Activated T-cell treated with anti-CD3 and anti-CD28 coated beads, Interleukin-2, amount 50 U/mL, for 24 hours (primary cell): ENCODE measurements at regions not wholly inside any gene's neighbourhood (a gene's known extent, or its start where the extent isn't known, plus 50 kb on each side); places are given as distances from the start of the nearest gene placed in this dataset.
"Not testable (repeated sequence)": the region's sequence is repeated elsewhere in the genome, so short reads cannot be mapped to it uniquely, and the experiment has no call there.

ENCODE experiments used
- DNase-seq: peaks from one replicate; pipeline ENCODE4 v3.0.0-alpha.2; 2020
- H3K27ac Mint-ChIP-seq: 2 replicates; pipeline ENCODE4 v1.8.0; 2020; ENCODE audit warnings: mild to moderate bottlenecking, mixed read lengths
- H3K27me3 Mint-ChIP-seq: 2 replicates; pipeline ENCODE4 v1.8.0; 2020; ENCODE audit warnings: mixed read lengths
- H3K36me3 Mint-ChIP-seq: 2 replicates; pipeline ENCODE4 v1.8.0; 2020; ENCODE audit warnings: low read depth, mixed read lengths
- H3K4me1 Mint-ChIP-seq: 2 replicates; pipeline ENCODE4 v1.8.0; 2020; ENCODE audit warnings: low read depth, mixed read lengths
- H3K4me3 Mint-ChIP-seq: 2 replicates; pipeline ENCODE4 v1.8.0; 2020; ENCODE audit warnings: mild to moderate bottlenecking, moderate library complexity, mixed read lengths
- H3K9me3 Mint-ChIP-seq: 2 replicates; pipeline ENCODE4 v1.8.0; 2020; ENCODE audit warnings: mixed read lengths

GRCh38 chr11:122197066-122197987, 81.3 kb upstream of the BLID start:
- no peak for DNase-seq

GRCh38 chr11:122195790-122196189, 79.8 kb upstream of the BLID start:
- no peak for DNase-seq
- H3K36me3 Mint-ChIP-seq: no peaks in the 10 kb centered on the region
- no peak overlapping the region for H3K4me3 Mint-ChIP-seq
- H3K4me1 Mint-ChIP-seq: peaks cover 4% of the 10 kb centered on the region
- no peak overlapping the region for H3K27ac Mint-ChIP-seq
- peaks cover 26% of the 10 kb centered on the region for H3K27me3 Mint-ChIP-seq
- no peaks in the 10 kb centered on the region for H3K9me3 Mint-ChIP-seq

More at GRCh38 chr11:122197066-122197987, 81.3 kb upstream of the BLID start:
- Mint-ChIP-seq H3K4me1 (peaks cover 4% of the 10 kb centered on the region), H3K4me3 (no peak overlapping the region), H3K36me3 (no peaks in the 10 kb centered on the region), H3K27ac (no peak overlapping the region), H3K9me3 (no peaks in the 10 kb centered on the region), H3K27me3 (peaks cover 26% of the 10 kb centered on the region)

- H3K27ac Mint-ChIP-seq, DNase-seq, H3K9me3 Mint-ChIP-seq, H3K36me3 Mint-ChIP-seq, H3K4me1 Mint-ChIP-seq, H3K4me3 Mint-ChIP-seq: not testable (repeated sequence)
- H3K27me3 Mint-ChIP-seq: peaks cover 34% of the 10 kb centered on the region
Measured at GRCh38 chr11:122193881-122194480, 78.0 kb upstream of the BLID start.

GRCh38 chr11:122193457-122193856, 77.4 kb upstream of the BLID start:
- Mint-ChIP-seq H3K4me1 (peaks cover 4% of the 10 kb centered on the region), H3K4me3 (no peak overlapping the region), H3K27me3 (peaks cover 32% of the 10 kb centered on the region), H3K27ac (no peak overlapping the region), H3K9me3 (no peaks in the 10 kb centered on the region), H3K36me3 (no peaks in the 10 kb centered on the region)
- DNase-seq: no peak

GRCh38 chr11:122192634-122193255, 76.7 kb upstream of the BLID start:
- H3K27me3 Mint-ChIP-seq: peaks cover 34% of the 10 kb centered on the region
- H3K4me1 Mint-ChIP-seq: peaks cover 4% of the 10 kb centered on the region
- H3K4me3 Mint-ChIP-seq: no peak overlapping the region
- no peaks in the 10 kb centered on the region for H3K9me3 Mint-ChIP-seq
- no peak for DNase-seq
- no peaks in the 10 kb centered on the region for H3K36me3 Mint-ChIP-seq
- no peak overlapping the region for H3K27ac Mint-ChIP-seq

- Mint-ChIP-seq H3K9me3 (no peaks in the 10 kb centered on the region), H3K36me3 (no peaks in the 10 kb centered on the region), H3K27me3 (peaks cover 29% of the 10 kb centered on the region), H3K4me1 (peaks cover 4% of the 10 kb centered on the region), H3K4me3 (no peak overlapping the region), H3K27ac (no peak overlapping the region)
- no peak for DNase-seq
Measured at GRCh38 chr11:122190768-122191167, 74.8 kb upstream of the BLID start.

GRCh38 chr11:122189229-122189628, 73.2 kb upstream of the BLID start:
- Mint-ChIP-seq H3K36me3 (no peaks in the 10 kb centered on the region), H3K27me3 (peaks cover 32% of the 10 kb centered on the region), H3K27ac (no peak overlapping the region), H3K9me3 (no peaks in the 10 kb centered on the region), H3K4me1 (peaks cover 4% of the 10 kb centered on the region), H3K4me3 (no peak overlapping the region)
- DNase-seq: no peak

- Mint-ChIP-seq H3K4me1 (no peaks in the 10 kb centered on the region), H3K9me3 (no peaks in the 10 kb centered on the region), H3K36me3 (no peaks in the 10 kb centered on the region), H3K4me3 (no peak overlapping the region), H3K27ac (no peak overlapping the region), H3K27me3 (peaks cover 32% of the 10 kb centered on the region)
- no peak for DNase-seq
Measured at GRCh38 chr11:122187373-122188165, 71.6 kb upstream of the BLID start.

GRCh38 chr11:122186439-122187080, 70.5 kb upstream of the BLID start:
- H3K9me3 Mint-ChIP-seq: no peaks in the 10 kb centered on the region
- DNase-seq: no peak
- H3K27me3 Mint-ChIP-seq: peaks cover 27% of the 10 kb centered on the region
- no peak overlapping the region for H3K4me3 Mint-ChIP-seq
- no peak overlapping the region for H3K27ac Mint-ChIP-seq
- H3K36me3 Mint-ChIP-seq: no peaks in the 10 kb centered on the region
- no peaks in the 10 kb centered on the region for H3K4me1 Mint-ChIP-seq

GRCh38 chr11:122183933-122184332, 67.9 kb upstream of the BLID start:
- Mint-ChIP-seq H3K27ac (no peak overlapping the region), H3K4me1 (no peaks in the 10 kb centered on the region), H3K27me3 (peaks cover 17% of the 10 kb centered on the region), H3K9me3 (no peaks in the 10 kb centered on the region), H3K36me3 (no peaks in the 10 kb centered on the region), H3K4me3 (no peak overlapping the region)
- DNase-seq: no peak

- Mint-ChIP-seq H3K4me3 (no peak overlapping the region), H3K36me3 (no peaks in the 10 kb centered on the region), H3K27me3 (peaks cover 11% of the 10 kb centered on the region), H3K27ac (no peak overlapping the region), H3K4me1 (no peaks in the 10 kb centered on the region), H3K9me3 (no peaks in the 10 kb centered on the region)
- DNase-seq: no peak
Measured at GRCh38 chr11:122181893-122182292, 65.9 kb upstream of the BLID start.

- H3K36me3 Mint-ChIP-seq: no peaks in the 10 kb centered on the region
- no peaks in the 10 kb centered on the region for H3K4me1 Mint-ChIP-seq
- no peaks in the 10 kb centered on the region for H3K9me3 Mint-ChIP-seq
- peaks cover 11% of the 10 kb centered on the region for H3K27me3 Mint-ChIP-seq
- H3K4me3 Mint-ChIP-seq: no peak overlapping the region
- no peak for DNase-seq
- no peak overlapping the region for H3K27ac Mint-ChIP-seq
Measured at GRCh38 chr11:122181372-122181771, 65.4 kb upstream of the BLID start.

- Mint-ChIP-seq H3K9me3 (no peaks in the 10 kb centered on the region), H3K27ac (no peak overlapping the region), H3K27me3 (peaks cover 8% of the 10 kb centered on the region), H3K4me3 (no peak overlapping the region), H3K36me3 (no peaks in the 10 kb centered on the region), H3K4me1 (no peaks in the 10 kb centered on the region)
- no peak for DNase-seq
Measured at GRCh38 chr11:122179961-122180834, 64.2 kb upstream of the BLID start.
